ENCODE measurements at regions not wholly inside any gene's neighbourhood (a gene's known extent, or its start where the extent isn't known, plus 50 kb on each side); places are given as distances from the start of the nearest gene placed in this dataset.
A peak's percentile ranks its signal among the peaks of the same experiment; 100 is the strongest.
"Not testable (repeated sequence)": the region's sequence is repeated elsewhere in the genome, so short reads cannot be mapped to it uniquely, and the experiment has no call there.

- Mint-ChIP-seq H3K4me1 (peaks cover 22% of the 10 kb centered on the region), H3K4me3 (peak overlapping the region; percentile 64), H3K27me3 (ENCODE audit: insufficient read depth) (peaks cover 15% of the 10 kb centered on the region)
- H3K9ac ChIP-seq (ENCODE audit: extremely low read depth, low read length, poor library complexity, severe bottlenecking); H3K9me3 ChIP-seq (ENCODE audit: control insufficient read depth, low read length); H3K36me3 ChIP-seq (ENCODE audit: control insufficient read depth, insufficient read depth, low read length); H3K27ac ChIP-seq (ENCODE audit: low read depth, low read length); H3K27ac Mint-ChIP-seq; H3K36me3 Mint-ChIP-seq (ENCODE audit: low read depth); H3K4me1 ChIP-seq (ENCODE audit: control insufficient read depth, insufficient read depth, low read length); H3K9me3 Mint-ChIP-seq; H3K27me3 ChIP-seq (ENCODE audit: control insufficient read depth, insufficient read depth, low read length, poor library complexity, severe bottlenecking): not testable (repeated sequence)
- peak overlapping the region; percentile 74 for H3K4me3 ChIP-seq (ENCODE audit: low read length)
- peak; percentile 79 for TF ChIP-seq CTCF (conservative IDR thresholded peaks at IDR 0.05)
- DNase-seq: peak; percentile 88
- 14 to 20% methylated on average over 10 to 43 of the region's 48 CpGs for WGBS, 2 experiments (ENCODE audit: insufficient coverage in 1 of 2, insufficient read length in 1 of 2)
Observed at GRCh38 chr11:71638801-71639519, 56.3 kb upstream of the KRTAP5-11 start.

- Mint-ChIP-seq H3K27me3 (ENCODE audit: insufficient read depth) (peaks cover 15% of the 10 kb centered on the region), H3K4me1 (peaks cover 22% of the 10 kb centered on the region), H3K4me3 (peak overlapping the region; percentile 64)
- not testable (repeated sequence) for H3K36me3 ChIP-seq (ENCODE audit: control insufficient read depth, insufficient read depth, low read length); H3K9me3 ChIP-seq (ENCODE audit: control insufficient read depth, low read length); H3K27me3 ChIP-seq (ENCODE audit: control insufficient read depth, insufficient read depth, low read length, poor library complexity, severe bottlenecking); H3K9me3 Mint-ChIP-seq; H3K9ac ChIP-seq (ENCODE audit: extremely low read depth, low read length, poor library complexity, severe bottlenecking); H3K27ac ChIP-seq (ENCODE audit: low read depth, low read length); H3K36me3 Mint-ChIP-seq (ENCODE audit: low read depth); H3K27ac Mint-ChIP-seq; H3K4me1 ChIP-seq (ENCODE audit: control insufficient read depth, insufficient read depth, low read length)
- H3K4me3 ChIP-seq (ENCODE audit: low read length): peak overlapping the region; percentile 74
- peak; percentile 80 for DNase-seq
- 0% methylated on average over 22 of the region's 32 CpGs; no CpG with 5 or more reads in 1 of the 2 experiments for WGBS, 2 experiments (ENCODE audit: insufficient coverage in 1 of 2, insufficient read length in 1 of 2)
Observed at GRCh38 chr11:71639520-71639849, 56.8 kb upstream of the KRTAP5-11 start.

GRCh38 chr11:71639916-71640315 lies 57.2 kb upstream of the KRTAP5-11 start:
- peaks cover 15% of the 10 kb centered on the region for H3K27me3 Mint-ChIP-seq (ENCODE audit: insufficient read depth)

GRCh38 chr11:71647078-71647477 lies 64.4 kb upstream of the KRTAP5-11 start:
- 95% methylated on average over 5 of the region's 5 CpGs; no CpG with 5 or more reads in 1 of the 2 experiments for WGBS, 2 experiments (ENCODE audit: insufficient coverage in 1 of 2, insufficient read length in 1 of 2)

More at GRCh38 chr11:71639916-71640315, 57.2 kb upstream of the KRTAP5-11 start:
- H3K36me3 Mint-ChIP-seq (ENCODE audit: low read depth); H3K4me1 ChIP-seq (ENCODE audit: control insufficient read depth, insufficient read depth, low read length); H3K27me3 ChIP-seq (ENCODE audit: control insufficient read depth, insufficient read depth, low read length, poor library complexity, severe bottlenecking); H3K9me3 Mint-ChIP-seq; H3K27ac ChIP-seq (ENCODE audit: low read depth, low read length); H3K36me3 ChIP-seq (ENCODE audit: control insufficient read depth, insufficient read depth, low read length); H3K9ac ChIP-seq (ENCODE audit: extremely low read depth, low read length, poor library complexity, severe bottlenecking); H3K9me3 ChIP-seq (ENCODE audit: control insufficient read depth, low read length); H3K27ac Mint-ChIP-seq: not testable (repeated sequence)
- 1 to 8% methylated on average over 2 to 8 of the region's 19 CpGs for WGBS, 2 experiments (ENCODE audit: insufficient coverage in 1 of 2, insufficient read length in 1 of 2)
- peaks cover 22% of the 10 kb centered on the region for H3K4me1 Mint-ChIP-seq
- H3K4me3 ChIP-seq (ENCODE audit: low read length): peak overlapping the region; percentile 79
- peak; percentile 53 for DNase-seq
- H3K4me3 Mint-ChIP-seq: peak overlapping the region; percentile 64

GRCh38 chr11:71652998-71653397 lies 70.3 kb upstream of the KRTAP5-11 start:
- not testable (repeated sequence) for H3K9ac ChIP-seq (ENCODE audit: extremely low read depth, low read length, poor library complexity, severe bottlenecking); H3K27me3 Mint-ChIP-seq (ENCODE audit: insufficient read depth); H3K4me3 ChIP-seq (ENCODE audit: low read length); H3K4me1 Mint-ChIP-seq; H3K9me3 Mint-ChIP-seq; H3K27me3 ChIP-seq (ENCODE audit: control insufficient read depth, insufficient read depth, low read length, poor library complexity, severe bottlenecking); H3K9me3 ChIP-seq (ENCODE audit: control insufficient read depth, low read length); H3K27ac Mint-ChIP-seq; H3K4me1 ChIP-seq (ENCODE audit: control insufficient read depth, insufficient read depth, low read length); DNase-seq; H3K4me3 Mint-ChIP-seq; H3K36me3 Mint-ChIP-seq (ENCODE audit: low read depth); H3K36me3 ChIP-seq (ENCODE audit: control insufficient read depth, insufficient read depth, low read length); H3K27ac ChIP-seq (ENCODE audit: low read depth, low read length)
- 85% methylated on average over 2 of the region's 5 CpGs; no CpG with 5 or more reads in 1 of the 2 experiments for WGBS, 2 experiments (ENCODE audit: insufficient coverage in 1 of 2, insufficient read length in 1 of 2)

More at GRCh38 chr11:71647078-71647477, 64.4 kb upstream of the KRTAP5-11 start:
- not testable (repeated sequence) for H3K9ac ChIP-seq (ENCODE audit: extremely low read depth, low read length, poor library complexity, severe bottlenecking); H3K9me3 Mint-ChIP-seq; DNase-seq; H3K27ac ChIP-seq (ENCODE audit: low read depth, low read length); H3K27me3 ChIP-seq (ENCODE audit: control insufficient read depth, insufficient read depth, low read length, poor library complexity, severe bottlenecking); H3K9me3 ChIP-seq (ENCODE audit: control insufficient read depth, low read length); H3K27me3 Mint-ChIP-seq (ENCODE audit: insufficient read depth); H3K4me3 ChIP-seq (ENCODE audit: low read length); H3K4me1 ChIP-seq (ENCODE audit: control insufficient read depth, insufficient read depth, low read length); H3K27ac Mint-ChIP-seq; H3K4me1 Mint-ChIP-seq; H3K4me3 Mint-ChIP-seq
- peaks cover 14% of the 10 kb centered on the region for H3K36me3 ChIP-seq (ENCODE audit: control insufficient read depth, insufficient read depth, low read length)
- peaks cover 15% of the 10 kb centered on the region for H3K36me3 Mint-ChIP-seq (ENCODE audit: low read depth)

- not testable (repeated sequence) for H3K27ac Mint-ChIP-seq; H3K36me3 ChIP-seq (ENCODE audit: control insufficient read depth, insufficient read depth, low read length); H3K9me3 ChIP-seq (ENCODE audit: control insufficient read depth, low read length); H3K9me3 Mint-ChIP-seq; H3K4me3 ChIP-seq (ENCODE audit: low read length); H3K27me3 Mint-ChIP-seq (ENCODE audit: insufficient read depth); H3K4me1 ChIP-seq (ENCODE audit: control insufficient read depth, insufficient read depth, low read length); H3K9ac ChIP-seq (ENCODE audit: extremely low read depth, low read length, poor library complexity, severe bottlenecking); H3K4me3 Mint-ChIP-seq; H3K4me1 Mint-ChIP-seq; DNase-seq; H3K27ac ChIP-seq (ENCODE audit: low read depth, low read length); H3K36me3 Mint-ChIP-seq (ENCODE audit: low read depth); H3K27me3 ChIP-seq (ENCODE audit: control insufficient read depth, insufficient read depth, low read length, poor library complexity, severe bottlenecking)
- 94 to 100% methylated on average over 1 to 2 of the region's 3 CpGs for WGBS, 2 experiments (ENCODE audit: insufficient coverage in 1 of 2, insufficient read length in 1 of 2)
Observed at GRCh38 chr11:71654423-71654822, 71.7 kb upstream of the KRTAP5-11 start.

Data from endodermal cell (in vitro differentiated cells).